ENCODE measurements at regions not wholly inside any gene's neighbourhood (a gene's known extent, or its start where the extent isn't known, plus 50 kb on each side); places are given as distances from the start of the nearest gene placed in this dataset.

GRCh38 chr11:95704865-95705264 lies 84.7 kb downstream of the FAM76B start:
- H3K27me3 ChIP-seq = no peaks in the 10 kb centered on the region
- ATAC-seq = peak; percentile 34
- no peak overlapping the region for H3K27ac ChIP-seq

DNA sequence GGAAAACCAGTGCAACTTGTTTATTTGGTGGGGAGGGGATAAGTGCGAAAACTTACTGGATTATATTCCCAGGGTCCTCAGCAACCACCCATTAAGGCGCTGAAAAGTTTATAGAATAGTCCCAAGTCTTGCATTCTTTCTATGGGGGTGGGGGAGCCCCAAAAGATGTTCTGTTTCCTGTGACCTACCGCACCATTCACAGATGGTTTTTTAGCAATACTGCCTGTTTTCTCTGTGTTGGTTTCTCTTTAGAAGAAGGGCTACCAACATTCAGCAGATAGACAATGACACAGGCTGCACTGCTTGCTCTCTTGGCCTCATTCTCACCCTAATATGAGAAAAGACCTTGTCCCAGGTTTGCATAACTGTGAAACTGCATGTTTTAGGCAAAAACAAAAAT lies 86.5 kb downstream of the FAM76B start:
- H3K4me3 ChIP-seq = no peak overlapping the region
- no peak for DNase-seq
- ATAC-seq = no peak
- no peaks in the 10 kb centered on the region for H3K27me3 ChIP-seq
- H3K27ac ChIP-seq = no peak overlapping the region
- TF ChIP-seq, protein P1, sequence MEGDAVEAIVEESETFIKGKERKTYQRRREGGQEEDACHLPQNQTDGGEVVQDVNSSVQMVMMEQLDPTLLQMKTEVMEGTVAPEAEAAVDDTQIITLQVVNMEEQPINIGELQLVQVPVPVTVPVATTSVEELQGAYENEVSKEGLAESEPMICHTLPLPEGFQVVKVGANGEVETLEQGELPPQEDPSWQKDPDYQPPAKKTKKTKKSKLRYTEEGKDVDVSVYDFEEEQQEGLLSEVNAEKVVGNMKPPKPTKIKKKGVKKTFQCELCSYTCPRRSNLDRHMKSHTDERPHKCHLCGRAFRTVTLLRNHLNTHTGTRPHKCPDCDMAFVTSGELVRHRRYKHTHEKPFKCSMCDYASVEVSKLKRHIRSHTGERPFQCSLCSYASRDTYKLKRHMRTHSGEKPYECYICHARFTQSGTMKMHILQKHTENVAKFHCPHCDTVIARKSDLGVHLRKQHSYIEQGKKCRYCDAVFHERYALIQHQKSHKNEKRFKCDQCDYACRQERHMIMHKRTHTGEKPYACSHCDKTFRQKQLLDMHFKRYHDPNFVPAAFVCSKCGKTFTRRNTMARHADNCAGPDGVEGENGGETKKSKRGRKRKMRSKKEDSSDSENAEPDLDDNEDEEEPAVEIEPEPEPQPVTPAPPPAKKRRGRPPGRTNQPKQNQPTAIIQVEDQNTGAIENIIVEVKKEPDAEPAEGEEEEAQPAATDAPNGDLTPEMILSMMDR (IDR thresholded peaks at IDR 0.05) = no peak
- H3K4me1 ChIP-seq = peaks cover 32% of the 10 kb centered on the region
- H3K36me3 ChIP-seq = no peaks in the 10 kb centered on the region
- H3K9me3 ChIP-seq = no peaks in the 10 kb centered on the region
- intact Hi-C loops (cut with DNase I) = loop anchor here (10.0 kb wide), 1 partner anchor 548 kb away; no protein-coding TSS in a partner anchor

More at GRCh38 chr11:95704865-95705264, 84.7 kb downstream of the FAM76B start:
- Histone ChIP-seq H3K4me1 (peaks cover 32% of the 10 kb centered on the region), H3K9me3 (no peaks in the 10 kb centered on the region), H3K4me3 (no peak overlapping the region), H3K36me3 (no peaks in the 10 kb centered on the region)
- DNase-seq = no peak
- TF ChIP-seq, protein P1 (IDR thresholded peaks at IDR 0.05) = no peak
- intact Hi-C loops (cut with DNase I) = loop anchor here (10.0 kb wide), 1 partner anchor 550 kb away; no protein-coding TSS in a partner anchor

GRCh38 chr11:95702526-95702925 lies 87.1 kb downstream of the FAM76B start:
- intact Hi-C loops (cut with DNase I) = loop anchor here (10.0 kb wide), 1 partner anchor 548 kb away; no protein-coding TSS in a partner anchor
- no peak for ATAC-seq

GRCh38 chr11:95700471-95700817 lies 89.1 kb downstream of the FAM76B start:
- TF ChIP-seq, protein P1 (IDR thresholded peaks at IDR 0.05) = no peak
- DNase-seq = no peak
- Histone ChIP-seq H3K36me3 (no peaks in the 10 kb centered on the region), H3K4me3 (no peak overlapping the region), H3K27ac (no peak overlapping the region), H3K4me1 (peaks cover 33% of the 10 kb centered on the region), H3K27me3 (no peaks in the 10 kb centered on the region), H3K9me3 (no peaks in the 10 kb centered on the region)
- no peak for ATAC-seq
- intact Hi-C loops (cut with DNase I) = loop anchor here (10.0 kb wide), 1 partner anchor 546 kb away; no protein-coding TSS in a partner anchor

More at GRCh38 chr11:95702526-95702925, 87.1 kb downstream of the FAM76B start:
- H3K27ac ChIP-seq = no peak overlapping the region
- TF ChIP-seq, protein P1 (IDR thresholded peaks at IDR 0.05) = no peak
- no peaks in the 10 kb centered on the region for H3K9me3 ChIP-seq
- H3K4me3 ChIP-seq = no peak overlapping the region
- H3K27me3 ChIP-seq = no peaks in the 10 kb centered on the region
- no peak for DNase-seq
- H3K36me3 ChIP-seq = no peaks in the 10 kb centered on the region
- peaks cover 37% of the 10 kb centered on the region for H3K4me1 ChIP-seq

GRCh38 chr11:95699631-95700470 lies 89.7 kb downstream of the FAM76B start:
- DNase-seq (no peak), ATAC-seq (no peak)
- Histone ChIP-seq H3K27ac (no peak overlapping the region), H3K9me3 (no peaks in the 10 kb centered on the region), H3K36me3 (no peaks in the 10 kb centered on the region), H3K4me1 (peaks cover 27% of the 10 kb centered on the region), H3K27me3 (no peaks in the 10 kb centered on the region), H3K4me3 (no peak overlapping the region)
- TF ChIP-seq, protein P1 (IDR thresholded peaks at IDR 0.05) = no peak
- intact Hi-C loops (cut with DNase I) = loop anchor here (10.0 kb wide), 1 partner anchor 545 kb away; no protein-coding TSS in a partner anchor

All from upper lobe of right lung (tissue), 1 donor.